Kidney glomerular epithelial cell (primary cell): ENCODE measurements at regions not wholly inside any gene's neighbourhood (a gene's known extent, or its start where the extent isn't known, plus 50 kb on each side); places are given as distances from the start of the nearest gene placed in this dataset.

Source experiments
- DNase-seq: peaks from one replicate; lab custom pipeline; 2025; lab: John Stamatoyannopoulos, UW

- no peak for DNase-seq
These were observed 51.2 kb upstream of the ROCK1 start for GRCh38 chr18:21162786-21163185.

DNA sequence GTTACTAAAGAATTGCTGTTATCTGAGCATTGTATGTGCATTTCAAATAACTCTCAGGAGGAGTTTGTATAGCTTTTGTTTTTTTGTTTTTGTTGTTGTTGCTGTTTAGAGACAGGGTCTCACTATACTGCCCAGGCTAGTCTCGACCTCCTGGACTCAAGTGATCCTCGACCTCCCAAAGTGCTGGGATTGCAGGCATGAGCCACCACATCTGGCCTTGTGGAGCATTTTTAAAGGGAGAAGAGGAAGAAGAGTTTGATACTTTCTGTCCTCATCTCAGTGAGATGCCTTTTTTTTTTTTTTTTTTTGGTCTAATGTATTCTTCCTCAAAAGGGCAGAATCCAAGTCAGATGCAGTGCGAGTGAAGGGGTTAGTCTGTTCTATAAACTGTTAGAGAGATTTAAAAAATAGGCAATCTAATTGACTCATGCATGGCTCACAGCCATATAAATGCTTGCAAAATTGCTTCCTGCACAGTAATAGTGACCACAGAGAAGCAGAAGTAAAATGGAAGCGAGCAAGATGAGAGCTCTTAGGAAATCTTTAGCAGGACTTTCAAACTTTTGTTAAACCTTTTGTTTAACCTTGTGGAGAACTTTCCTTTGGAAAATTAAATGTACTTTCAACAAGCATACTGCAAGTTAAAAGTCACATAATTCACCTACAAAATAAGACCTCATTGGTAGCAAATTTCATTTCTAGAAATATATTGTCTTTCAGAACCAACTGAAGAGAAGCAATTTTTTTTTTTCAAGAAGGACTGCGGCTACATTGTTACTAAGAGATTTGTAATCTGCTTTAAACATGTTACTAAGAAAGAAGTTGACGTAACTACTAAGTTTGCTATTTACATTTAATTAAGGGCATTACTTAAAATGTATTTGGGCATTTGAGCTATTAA is 52.3 kb upstream of the ROCK1 start:
- peak; percentile 18 for DNase-seq

- no peak for DNase-seq
These were observed 53.0 kb upstream of the ROCK1 start for GRCh38 chr18:21164548-21165095.

DNA sequence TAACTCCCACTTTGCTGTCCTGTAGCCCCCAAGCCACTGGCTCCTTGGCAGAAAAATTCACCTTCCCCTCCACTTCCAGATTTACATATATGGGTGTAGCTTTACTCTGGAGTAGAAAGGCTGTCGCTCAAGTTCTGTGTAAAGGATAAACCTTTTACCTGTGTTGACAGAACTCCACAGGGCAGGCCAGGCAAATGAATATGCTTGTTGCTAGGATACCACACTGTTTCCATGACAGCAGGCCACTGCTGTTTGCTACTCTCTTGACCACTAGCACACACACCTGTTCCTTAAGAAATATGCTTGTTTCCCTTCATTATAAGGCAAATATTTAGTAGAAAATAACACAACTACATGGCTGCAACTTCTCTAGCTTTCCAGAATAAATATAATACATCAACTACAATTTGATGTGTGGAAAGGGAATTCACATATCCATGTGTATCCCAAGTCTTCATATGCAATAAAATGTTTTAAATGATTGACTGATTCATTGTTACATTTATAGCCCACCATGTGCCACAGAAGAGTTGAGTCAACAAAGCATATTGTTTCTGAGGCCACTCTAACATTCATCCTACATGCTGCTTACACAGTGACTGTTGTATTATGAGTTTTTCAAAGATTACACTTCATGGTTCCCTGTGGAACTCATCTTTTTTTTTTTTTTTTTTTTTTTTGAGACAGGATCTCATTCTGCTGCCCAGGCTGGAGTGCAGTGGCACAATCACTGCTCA is 56.2 kb upstream of the ROCK1 start:
- DNase-seq: no peak

- DNase-seq: no peak
These were observed 57.3 kb upstream of the ROCK1 start for GRCh38 chr18:21168880-21169279.

DNA sequence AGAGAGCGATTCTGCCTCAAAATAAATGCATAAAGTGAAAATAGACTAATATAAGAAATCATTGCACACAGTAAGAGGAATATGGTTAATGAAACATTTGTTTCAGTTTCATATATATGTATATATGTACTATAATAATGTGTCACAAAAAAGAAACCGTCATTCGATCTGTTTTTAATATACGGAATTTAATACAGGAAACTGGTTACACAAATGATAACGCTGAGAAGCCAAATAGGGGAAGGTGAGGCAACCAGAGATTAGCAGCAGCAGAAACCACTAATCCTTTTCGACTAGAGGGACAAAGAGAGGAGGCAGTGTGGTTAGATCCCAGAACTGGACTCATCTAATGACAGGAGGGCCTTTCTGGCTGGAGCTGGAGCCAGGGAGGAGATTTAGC is 64.2 kb upstream of the GREB1L start:
- no peak for DNase-seq

DNA sequence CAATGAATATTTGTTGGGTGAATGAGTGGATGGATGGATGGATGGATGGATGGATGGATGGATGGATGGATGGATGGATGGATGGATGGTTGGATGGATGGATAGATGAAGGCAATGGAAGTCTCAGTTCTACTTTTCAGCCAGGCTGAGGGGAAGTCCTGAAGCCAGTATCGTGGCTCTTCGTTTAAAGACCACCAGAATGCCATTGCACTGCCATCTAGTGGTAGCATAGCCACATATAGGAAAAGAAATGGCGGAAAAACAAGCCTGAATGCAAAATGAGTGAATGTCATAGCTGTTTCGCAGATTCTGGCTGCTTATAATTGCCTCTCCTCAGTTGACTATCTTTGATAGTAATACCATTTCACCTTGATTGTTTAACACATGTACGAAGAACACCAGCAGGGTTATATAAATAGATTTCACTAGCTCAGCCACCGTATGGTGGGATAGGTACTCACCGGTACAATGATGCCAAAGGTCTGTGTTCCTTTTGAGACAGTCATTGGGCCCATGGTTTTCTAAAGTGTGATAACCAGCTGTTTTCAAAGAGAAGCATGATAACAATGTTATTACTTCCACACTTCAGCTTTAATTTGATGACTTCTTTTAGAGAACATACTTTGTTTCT is 62.3 kb upstream of the GREB1L start:
- DNase-seq: peak; percentile 46

DNA sequence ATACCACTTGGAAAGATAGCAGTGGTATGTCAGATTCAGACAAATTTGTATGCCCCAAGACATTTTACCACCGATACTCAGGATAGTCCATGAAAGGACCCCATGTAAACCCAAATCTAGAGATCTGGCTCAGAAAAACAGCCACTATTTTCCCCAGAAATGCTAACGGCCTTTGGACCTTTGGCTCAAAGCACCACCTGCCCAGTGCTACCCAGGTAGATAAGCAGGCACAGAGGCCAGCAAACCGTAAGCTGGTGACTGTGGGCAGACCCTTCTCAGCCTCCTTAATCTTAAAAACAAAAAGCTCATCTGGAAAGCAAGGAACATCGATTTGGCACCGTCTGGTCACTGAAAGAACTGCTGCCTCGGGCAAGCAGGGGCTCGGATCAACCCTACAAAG is 61.4 kb upstream of the GREB1L start:
- DNase-seq: no peak

GRCh38 chr18:21181766-21182165 is 60.3 kb upstream of the GREB1L start:
- no peak for DNase-seq

- DNase-seq: no peak
These were observed 58.4 kb upstream of the GREB1L start for GRCh38 chr18:21183670-21184069.

- DNase-seq: no peak
These were observed 57.5 kb upstream of the GREB1L start for GRCh38 chr18:21184396-21184996.

DNA sequence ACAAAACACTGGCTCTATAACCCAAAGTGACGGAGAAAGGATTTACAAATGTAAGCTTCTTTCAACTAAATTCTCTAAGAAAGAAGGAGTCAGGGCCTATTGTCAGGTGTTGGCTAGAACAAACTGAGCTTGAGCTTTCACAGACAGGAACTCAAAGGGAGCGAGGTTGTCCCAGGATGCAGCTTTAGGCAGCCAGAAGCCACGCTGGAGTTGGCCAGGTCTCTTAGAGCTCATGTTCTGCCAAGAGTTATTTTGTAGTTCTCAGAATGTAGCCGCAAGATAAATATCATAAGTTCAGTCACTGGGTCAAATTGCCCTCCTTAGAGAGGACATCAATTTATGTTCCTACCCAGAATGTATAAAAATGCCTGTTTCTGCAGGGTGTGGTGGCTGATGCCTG is 54.1 kb upstream of the GREB1L start:
- no peak for DNase-seq

GRCh38 chr18:21191596-21192307 is 50.3 kb upstream of the GREB1L start:
- DNase-seq: peak; percentile 43
